ENCODE measurements at regions not wholly inside any gene's neighbourhood (a gene's known extent, or its start where the extent isn't known, plus 50 kb on each side); places are given as distances from the start of the nearest gene placed in this dataset.

DNA sequence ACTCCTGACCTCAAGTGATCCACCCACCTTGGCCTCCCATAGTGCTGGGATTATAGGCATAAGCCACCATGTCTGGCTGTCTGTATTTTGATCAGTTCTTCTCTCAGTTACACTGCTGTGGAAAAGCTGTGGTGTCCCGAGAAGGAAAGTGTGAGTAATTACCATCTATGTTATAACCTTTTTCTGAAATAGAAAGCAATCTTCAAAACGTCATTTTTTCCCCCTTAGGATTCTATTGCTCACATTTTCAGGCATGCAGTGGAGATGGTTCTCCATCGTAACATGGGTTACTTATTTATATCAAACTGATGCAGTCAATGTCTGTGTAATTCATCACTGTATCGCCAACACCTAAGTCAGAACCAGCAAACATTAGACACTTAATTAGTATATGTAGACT lies 103.5 kb upstream of the FAM3C start:
- POLR2A ChIA-PET (ENCODE audit: unreplicated experiment) = no interaction called here
- Histone ChIP-seq H3K4me3 (ENCODE audit: insufficient read depth, low read depth, low read length) (no peak overlapping the region), H3K79me1 (ENCODE audit: low read depth in 1 of 2, low read length in 2 of 2) (no peaks in the 10 kb centered on the region), H3K9ac (ENCODE audit: low read depth, low read length) (no peak overlapping the region), H4K5ac (ENCODE audit: low read depth, low read length) (no peak overlapping the region), H3K9me1 (ENCODE audit: insufficient read depth, low read length) (peaks cover 2% of the 10 kb centered on the region; the same call in 1 of the 2 replicates), H3K14ac (replicated peaks; ENCODE audit: low read depth, low read length) (no peak overlapping the region), H2BK5ac (ENCODE audit: low read depth, low read length, poor library complexity, severe bottlenecking) (no peak overlapping the region), H3K23ac (ENCODE audit: low read depth, low read length) (no peak overlapping the region), H3K27me3 (ENCODE audit: control insufficient read depth, insufficient read depth, low read length) (no peaks in the 10 kb centered on the region), H3K27ac (ENCODE audit: insufficient read depth, low read length) (no peak overlapping the region), H4K91ac (ENCODE audit: insufficient read depth, low read depth, low read length) (no peak overlapping the region), H2AK5ac (ENCODE audit: low read depth, low read length) (no peak overlapping the region), H4K20me1 (ENCODE audit: insufficient read depth, low read length) (no peaks in the 10 kb centered on the region), H2BK120ac (ENCODE audit: low read depth, low read length) (no peak overlapping the region), H3K4me1 (ENCODE audit: control insufficient read depth, insufficient read depth, low read length) (peaks cover 2% of the 10 kb centered on the region; the same call in 1 of the 2 replicates), H3K18ac (ENCODE audit: low read depth, low read length) (no peak overlapping the region), H3K4me2 (ENCODE audit: low read depth, low read length) (no peak overlapping the region), H3K36me3 (ENCODE audit: control insufficient read depth, insufficient read depth, low read length) (no peaks in the 10 kb centered on the region), H3K4ac (ENCODE audit: low read depth, low read length) (no peak overlapping the region), H2AFZ (replicated peaks; ENCODE audit: low read length, poor library complexity) (no peak overlapping the region), H2AK9ac (replicated peaks; ENCODE audit: low read depth, low read length, poor library complexity) (no peak overlapping the region), H4K8ac (ENCODE audit: low read depth in 2 of 2, low read length in 2 of 2) (no peak overlapping the region), H3K56ac (ENCODE audit: extremely low read depth, insufficient read depth, low read length) (no peak overlapping the region), H3K9me3 (ENCODE audit: control insufficient read depth, insufficient read depth, low read length) (no peaks in the 10 kb centered on the region), H2BK15ac (ENCODE audit: low read depth, low read length) (no peak overlapping the region), H2BK20ac (ENCODE audit: low read depth, low read length) (no peak overlapping the region)
- ATAC-seq (ENCODE audit: low read depth) = no peak
- BruUV-seq (replicated peaks) = no TSS peak
- intact Hi-C loops (cut with micrococcal nuclease) (no loop called here), dilution Hi-C loops (cut with HindIII; ENCODE audit: low sequenced_read_pairs, unreplicated experiment) (no loop called here), in situ Hi-C loops (cut with MboI; ENCODE audit: low sequenced_read_pairs) (no loop called here)
- WGBS, 2 experiments (ENCODE audit: extremely low coverage in 2 of 2, insufficient read length in 1 of 2) = no CpG with 5 or more reads among the region's 4 CpGs
- TF ChIP-seq MXI1 (IDR thresholded peaks at IDR 0.05; ENCODE audit: borderline replicate concordance, low read depth, low read length) (no peak), BHLHE40 (IDR thresholded peaks at IDR 0.05; ENCODE audit: low read depth, low read length) (no peak), CEBPB (IDR thresholded peaks at IDR 0.05; ENCODE audit: low read depth, low read length) (no peak), SMC3 (IDR thresholded peaks at IDR 0.05; ENCODE audit: low read depth, low read length) (no peak), MAZ (IDR thresholded peaks at IDR 0.05; ENCODE audit: borderline replicate concordance, low read depth, low read length) (no peak), RFX5 (IDR thresholded peaks at IDR 0.05; ENCODE audit: low read depth, low read length) (no peak), RAD21 (IDR thresholded peaks at IDR 0.05; ENCODE audit: low read length) (no peak), CTCF (conservative IDR thresholded peaks at IDR 0.05; ENCODE audit: low read depth, low read length) (no peak), NFE2L2 (IDR thresholded peaks at IDR 0.05; ENCODE audit: low read depth, low read length) (no peak)
- TF ChIP-seq, protein P1, sequence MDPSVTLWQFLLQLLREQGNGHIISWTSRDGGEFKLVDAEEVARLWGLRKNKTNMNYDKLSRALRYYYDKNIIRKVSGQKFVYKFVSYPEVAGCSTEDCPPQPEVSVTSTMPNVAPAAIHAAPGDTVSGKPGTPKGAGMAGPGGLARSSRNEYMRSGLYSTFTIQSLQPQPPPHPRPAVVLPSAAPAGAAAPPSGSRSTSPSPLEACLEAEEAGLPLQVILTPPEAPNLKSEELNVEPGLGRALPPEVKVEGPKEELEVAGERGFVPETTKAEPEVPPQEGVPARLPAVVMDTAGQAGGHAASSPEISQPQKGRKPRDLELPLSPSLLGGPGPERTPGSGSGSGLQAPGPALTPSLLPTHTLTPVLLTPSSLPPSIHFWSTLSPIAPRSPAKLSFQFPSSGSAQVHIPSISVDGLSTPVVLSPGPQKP (IDR thresholded peaks at IDR 0.05; ENCODE audit: borderline replicate concordance, low read depth, low read length) = no peak
- CTCF ChIA-PET = interaction anchor here (0.6 kb wide), 1 partner anchor 41 kb away, joined by 3 read pairs; no protein-coding TSS in a partner anchor
- DNase-seq = no peak

All from IMR-90 (cell line).